HepG2 (cell line): ENCODE measurements at regions not wholly inside any gene's neighbourhood (a gene's known extent, or its start where the extent isn't known, plus 50 kb on each side); places are given as distances from the start of the nearest gene placed in this dataset.

Experiments used
- ATAC-seq: fragments of 200-7000 bp; cut with Tn5 transposase; 3 replicates; pipeline ENCODE4 v1.9.1; 2020; ENCODE audit warnings: mild to moderate bottlenecking, moderate library complexity
- BruUV-seq: library from RNA; stranded (reverse); fragments of 400-500 nt; replicated peaks from 2 replicates; lab custom pipeline; 2021; lab: Mats Ljungman, UMichigan
- CTCF ChIA-PET: fragments of 300-600 bp; formaldehyde crosslinking; extraction: SDS; loops from one replicate; lab custom pipeline; 2021; ENCODE audit warnings: low total read pairs, inconsistent platforms, low intra/inter-chr PET ratio; lab: Yijun Ruan, JAX
- POLR2A ChIA-PET: fragments of 350-600 bp; sonication (Branson Sonifier 250); formaldehyde crosslinking; loops from one replicate; lab custom pipeline; 2020; ENCODE audit warnings: antibody characterized with exemption, inconsistent platforms; lab: Yijun Ruan, JAX
- DNase-seq: peaks from one replicate; pipeline ENCODE4 v3.0.0-alpha.2; 2015; ENCODE audit warnings: low spot score
- FAIRE-seq: peaks from 3 replicates; lab custom pipeline; 2011; peaks lifted over from hg19 to GRCh38; lab: Jason Lieb, UNC
- H2AFZ ChIP-seq: one replicate; pipeline ENCODE4 v1.6.1; 2011; ENCODE audit warnings: low read length, inconsistent platforms
- H3K27ac ChIP-seq: fragments of 300-600 bp; 3 replicates; pipeline ENCODE4 v1.8.0; 2011; ENCODE audit warnings: mixed run types, mild to moderate bottlenecking, mixed read lengths, low read length, inconsistent platforms; ENCODE audit not compliant: insufficient read depth; ENCODE audit errors: extremely low read length
- H3K27me3 ChIP-seq, 2 experiments: fragments of 200-600 bp in 1 of 2; 2 replicates in 1 of 2; 3 replicates in 1 of 2; pipeline versions ENCODE4 v1.6.0 to v1.8.0; 2011; ENCODE audit warnings: low read length in 2 of 2, mild to moderate bottlenecking in 2 of 2, moderate library complexity in 2 of 2, inconsistent platforms in 1 of 2; ENCODE audit not compliant: insufficient read depth in 2 of 2, control insufficient read depth in 1 of 2
- H3K36me3 ChIP-seq, 2 experiments: fragments of 200-600 bp in 1 of 2; replicated peaks in 1 of 2; 2 replicates in 1 of 2; 3 replicates in 1 of 2; pipeline versions ENCODE4 v1.5.1 to v1.8.0; 2011; ENCODE audit warnings: low read length in 2 of 2, inconsistent platforms in 1 of 2; ENCODE audit not compliant: insufficient read depth in 2 of 2, control insufficient read depth in 1 of 2
- H3K4me1 ChIP-seq: 2 replicates; pipeline ENCODE4 v1.5.1; 2012; ENCODE audit warnings: low read length, inconsistent platforms; ENCODE audit not compliant: insufficient read depth
- H3K4me2 ChIP-seq: 2 replicates; pipeline ENCODE4 v1.6.0; 2011; ENCODE audit warnings: low read depth, low read length, inconsistent platforms
- H3K4me3 ChIP-seq, 3 experiments: fragments of 200-600 bp in 1 of 3; sonication (generic), shearing (Covaris generic) in 1 of 3; replicated peaks in 1 of 3; 2 replicates each; pipeline ENCODE4 v1.5.1; 2011 to 2016; ENCODE audit warnings: low read length in 3 of 3, inconsistent platforms in 2 of 3, low read depth in 2 of 3, mild to moderate bottlenecking in 2 of 3, control low read depth in 1 of 3, mixed read lengths in 1 of 3; ENCODE audit not compliant: insufficient read depth in 1 of 3
- H3K79me2 ChIP-seq: one replicate; pipeline ENCODE4 v1.6.1; 2011; ENCODE audit warnings: low read length, inconsistent platforms; ENCODE audit not compliant: insufficient read depth
- H3K9ac ChIP-seq: 2 replicates; pipeline ENCODE4 v1.6.0; 2011; ENCODE audit warnings: mild to moderate bottlenecking, low read depth, low read length, inconsistent platforms; ENCODE audit not compliant: insufficient read depth
- H3K9me3 ChIP-seq: 2 replicates; pipeline ENCODE4 v1.5.1; 2012; ENCODE audit warnings: mild to moderate bottlenecking, low read length
- H4K20me1 ChIP-seq: 2 replicates; pipeline ENCODE4 v1.6.0; 2011; ENCODE audit warnings: inconsistent platforms, mild to moderate bottlenecking, low read length, moderate library complexity; ENCODE audit not compliant: insufficient read depth
- BRD4 ChIP-seq: sonication (generic); formaldehyde crosslinking; IDR thresholded peaks from 2 replicates; pipeline ENCODE4 v1.4.0; 2020; ENCODE audit warnings: missing genetic modification reagents
- CENPT ChIP-seq: sonication (generic); formaldehyde crosslinking; IDR thresholded peaks from 2 replicates; pipeline ENCODE4 v1.8.0; 2022; ENCODE audit warnings: low read depth, mild to moderate bottlenecking, moderate library complexity, missing genetic modification reagents
- MLLT10 ChIP-seq: sonication (generic); formaldehyde crosslinking; IDR thresholded peaks from 2 replicates; pipeline ENCODE4 v1.4.0; 2020; ENCODE audit warnings: missing genetic modification reagents
- SMYD3 ChIP-seq: sonication (generic); formaldehyde crosslinking; IDR thresholded peaks from 2 replicates; pipeline ENCODE4 v1.8.1; 2023; ENCODE audit warnings: mild to moderate bottlenecking, missing genetic modification reagents
- SP140L ChIP-seq: sonication (generic); formaldehyde crosslinking; IDR thresholded peaks from 2 replicates; pipeline ENCODE4 v1.4.0; 2020; ENCODE audit warnings: missing genetic modification reagents, borderline replicate concordance
- TARDBP ChIP-seq: sonication (generic); formaldehyde crosslinking; IDR thresholded peaks from 2 replicates; pipeline ENCODE4 v1.8.0; 2022; ENCODE audit warnings: mild to moderate bottlenecking, missing genetic modification reagents
- ZBTB2 ChIP-seq: sonication (generic); formaldehyde crosslinking; IDR thresholded peaks from 2 replicates; pipeline ENCODE4 v1.8.0; 2022; ENCODE audit warnings: low read depth, missing genetic modification reagents
- ZBTB3 ChIP-seq: sonication (generic); formaldehyde crosslinking; IDR thresholded peaks from 2 replicates; pipeline ENCODE4 v1.4.0; 2020; ENCODE audit warnings: low read depth, mild to moderate bottlenecking, moderate library complexity, missing genetic modification reagents, borderline replicate concordance
- ZNF251 ChIP-seq: sonication (generic); formaldehyde crosslinking; IDR thresholded peaks from 2 replicates; pipeline ENCODE4 v1.9.0; 2021; ENCODE audit warnings: mild to moderate bottlenecking, missing genetic modification reagents
- ZNF30 ChIP-seq: sonication (generic); formaldehyde crosslinking; IDR thresholded peaks from 2 replicates; pipeline ENCODE4 v1.5.0; 2020; ENCODE audit warnings: mild to moderate bottlenecking, missing genetic modification reagents
- ZNF558 ChIP-seq: sonication (generic); formaldehyde crosslinking; IDR thresholded peaks from 2 replicates; pipeline ENCODE4 v1.9.0; 2022; ENCODE audit warnings: mild to moderate bottlenecking, missing genetic modification reagents, borderline replicate concordance
- ZSCAN30 ChIP-seq: sonication (generic); formaldehyde crosslinking; IDR thresholded peaks from 2 replicates; pipeline ENCODE4 v1.5.0; 2020; ENCODE audit warnings: mild to moderate bottlenecking, missing genetic modification reagents
- WGBS: methylation state at CpG from one replicate; pipeline ENCODE4 v1.1.6; 2017; ENCODE audit warnings: low lambda C conversion rate; 5-methylcytosine and 5-hydroxymethylcytosine counted together
- in situ Hi-C: cut with HindIII; loops from 2 replicates; pipeline ENCODE4 v1.10.0; 2017; ENCODE audit warnings: low pct_unique_long_range_greater_than_20kb; ENCODE audit not compliant: extremely low pct_ligation_motif_present
- intact Hi-C: fragments of 100-400 bp; cut with micrococcal nuclease; formaldehyde crosslinking; loops from one replicate; pipeline ENCODE4 v1.10.0; 2022; ENCODE audit not compliant: unreplicated experiment

- TF ChIP-seq SP140L (CRISPR knock-in tag): no peak
- no peak for TF ChIP-seq CENPT (CRISPR knock-in tag)
- no peak for TF ChIP-seq TARDBP (CRISPR knock-in tag)
- TF ChIP-seq MLLT10 (CRISPR knock-in tag): no peak
- no peak for TF ChIP-seq ZSCAN30
- TF ChIP-seq ZBTB2 (CRISPR knock-in tag): no peak
- TF ChIP-seq ZNF558: no peak
- TF ChIP-seq BRD4 (CRISPR knock-in tag): no peak
- no peak for TF ChIP-seq ZBTB3 (CRISPR knock-in tag)
- no peak for TF ChIP-seq SMYD3 (CRISPR knock-in tag)
- no peak for TF ChIP-seq ZNF251 (CRISPR knock-in tag)
- TF ChIP-seq ZNF30 (CRISPR knock-in tag): no peak
- TF ChIP-seq, all 625 proteins: peak for 0
- ATAC-seq: no peak
- H3K4me1 ChIP-seq: no peaks in the 10 kb centered on the region
- H3K4me3 ChIP-seq: no peak overlapping the region
- BruUV-seq: no TSS peak
- DNase-seq: no peak
- FAIRE-seq: no peak
- H3K9ac ChIP-seq: no peak overlapping the region
- H3K27ac ChIP-seq: no peak overlapping the region
- H3K27me3 ChIP-seq: peaks cover 2 to 24% of the 10 kb centered on the region in 2 experiments; a peak in 2 of 5 replicates
- H3K4me2 ChIP-seq: no peak overlapping the region
- intact Hi-C loops (no loop called here), in situ Hi-C loops (no loop called here)
- H3K9me3 ChIP-seq: peaks cover 6% of the 10 kb centered on the region
- H2AFZ ChIP-seq: no peak overlapping the region
- no peaks in the 10 kb centered on the region for H3K79me2 ChIP-seq
- no peaks in the 10 kb centered on the region for H3K36me3 ChIP-seq
- CTCF ChIA-PET: no interaction called here
- WGBS: 13% methylated on average over 9 of the region's 9 CpGs
- POLR2A ChIA-PET: no interaction called here
- no peaks in the 10 kb centered on the region for H4K20me1 ChIP-seq
Observed at GRCh38 chr2:238663586-238663985, 184.3 kb upstream of the TWIST2 start.
